Stimulated activated CD4-positive, alpha-beta T cell treated with anti-CD3 and anti-CD28 coated beads, Interleukin-15, amount 100 ng/mL, for 48 hours (primary cell): ENCODE measurements at regions not wholly inside any gene's neighbourhood (a gene's known extent, or its start where the extent isn't known, plus 50 kb on each side); places are given as distances from the start of the nearest gene placed in this dataset.
"Not testable (repeated sequence)": the region's sequence is repeated elsewhere in the genome, so short reads cannot be mapped to it uniquely, and the experiment has no call there.

Experiments used
- DNase-seq, 2 donors: peaks; one replicate each; pipeline ENCODE4 v3.0.0-alpha.2; 2020; ENCODE audit warnings: low read depth in 2 of 2

GRCh38 chr5:82956600-82956999, 120.6 kb downstream of the TMEM167A start:
- no peak for DNase-seq

GRCh38 chr5:82952326-82952725, 124.9 kb downstream of the TMEM167A start:
- no peak for DNase-seq

GRCh38 chr5:82944267-82944666, 132.9 kb downstream of the TMEM167A start:
- not testable (repeated sequence) for DNase-seq

GRCh38 chr5:82942083-82942881, 134.9 kb downstream of the TMEM167A start:
- no peak for DNase-seq

GRCh38 chr5:82938901-82939725, 138.1 kb downstream of the TMEM167A start:
- DNase-seq = no peak

- not testable (repeated sequence) for DNase-seq
Measured at GRCh38 chr5:82932473-82933220, 144.5 kb downstream of the TMEM167A start.

- DNase-seq = no peak
Measured at GRCh38 chr5:82931110-82931509, 146.1 kb downstream of the TMEM167A start.

- DNase-seq = no peak
Measured at GRCh38 chr5:82925061-82925411, 152.2 kb downstream of the TMEM167A start.

GRCh38 chr5:82924226-82925060, 152.8 kb downstream of the TMEM167A start:
- no peak for DNase-seq

- DNase-seq = no peak
Measured at GRCh38 chr5:82922086-82922734, 155.0 kb downstream of the TMEM167A start.

- no peak for DNase-seq
Measured at GRCh38 chr5:82918311-82919031, 158.7 kb downstream of the TMEM167A start.

- no peak for DNase-seq
Measured at GRCh38 chr5:82917584-82917983, 159.6 kb downstream of the TMEM167A start.

- DNase-seq = no peak
Measured at GRCh38 chr5:82913971-82914370, 163.2 kb downstream of the TMEM167A start.

GRCh38 chr5:82912462-82912861, 164.7 kb downstream of the TMEM167A start:
- DNase-seq = no peak

- DNase-seq = no peak
Measured at GRCh38 chr5:82911910-82912309, 165.3 kb downstream of the TMEM167A start.

GRCh38 chr5:82910905-82911304, 166.3 kb downstream of the TMEM167A start:
- no peak for DNase-seq

GRCh38 chr5:82910491-82910890, 166.7 kb downstream of the TMEM167A start:
- no peak for DNase-seq

GRCh38 chr5:82909771-82910170, 167.4 kb downstream of the TMEM167A start:
- DNase-seq = no peak

- no peak for DNase-seq
Measured at GRCh38 chr5:82905986-82906385, 171.2 kb downstream of the TMEM167A start.

- no peak for DNase-seq
Measured at GRCh38 chr5:82901281-82901888, 175.8 kb downstream of the TMEM167A start.
